HEK293T (cell line): ENCODE measurements at regions not wholly inside any gene's neighbourhood (a gene's known extent, or its start where the extent isn't known, plus 50 kb on each side); places are given as distances from the start of the nearest gene placed in this dataset.

Experiments
- CTCF ChIA-PET: fragments of 350-600 bp; formaldehyde crosslinking; extraction: SDS; loops from one replicate; lab custom pipeline; 2021; ENCODE audit warnings: antibody characterized with exemption, inconsistent platforms; lab: Yijun Ruan, JAX
- POLR2A ChIA-PET: fragments of 350-600 bp; formaldehyde crosslinking; extraction: SDS; loops from one replicate; lab custom pipeline; 2020; ENCODE audit warnings: antibody characterized with exemption, inconsistent platforms; lab: Yijun Ruan, JAX
- DNase-seq: peaks from one replicate; pipeline ENCODE4 v3.0.0; 2012; ENCODE audit warnings: mixed read lengths; ENCODE audit errors: extremely low spot score
- ARNT ChIP-seq: fragments of 450-650 bp; IDR thresholded peaks from 2 replicates; pipeline ENCODE4 v1.6.1; 2017; ENCODE audit warnings: mild to moderate bottlenecking
- BHLHE40 ChIP-seq: fragments of 450-650 bp; IDR thresholded peaks from 2 replicates; pipeline ENCODE4 v1.6.1; 2016; ENCODE audit warnings: mild to moderate bottlenecking, moderate library complexity, borderline replicate concordance
- CTBP1 ChIP-seq: fragments of 450-650 bp; IDR thresholded peaks from 2 replicates; pipeline ENCODE4 v1.6.1; 2016; ENCODE audit warnings: borderline replicate concordance
- ELF4 ChIP-seq: fragments of 450-650 bp; IDR thresholded peaks from 2 replicates; pipeline ENCODE4 v1.6.1; 2017; ENCODE audit warnings: antibody characterized with exemption
- FOXA1 ChIP-seq: fragments of 450-650 bp; IDR thresholded peaks from 2 replicates; pipeline ENCODE4 v1.6.1; 2016; ENCODE audit warnings: mild to moderate bottlenecking
- FOXK2 ChIP-seq: fragments of 450-650 bp; IDR thresholded peaks from 2 replicates; pipeline ENCODE4 v1.6.1; 2016; ENCODE audit warnings: mild to moderate bottlenecking
- FOXM1 ChIP-seq: fragments of 450-650 bp; IDR thresholded peaks from 2 replicates; pipeline ENCODE4 v1.6.1; 2017; ENCODE audit warnings: mild to moderate bottlenecking, borderline replicate concordance
- HDGF ChIP-seq: fragments of 450-650 bp; IDR thresholded peaks from 2 replicates; pipeline ENCODE4 v1.6.1; 2017; ENCODE audit warnings: antibody characterized with exemption, borderline replicate concordance
- L3MBTL2 ChIP-seq: fragments of 450-650 bp; conservative IDR thresholded peaks from 2 replicates; pipeline ENCODE4 v1.6.1; 2016; ENCODE audit warnings: mild to moderate bottlenecking
- LEF1 ChIP-seq: fragments of 450-650 bp; IDR thresholded peaks from 2 replicates; pipeline ENCODE4 v1.6.1; 2017; ENCODE audit warnings: mild to moderate bottlenecking, borderline replicate concordance
- NFRKB ChIP-seq: fragments of 450-650 bp; IDR thresholded peaks from 2 replicates; pipeline ENCODE4 v1.6.1; 2016; ENCODE audit warnings: mild to moderate bottlenecking, moderate library complexity
- PKNOX1 ChIP-seq: fragments of 450-650 bp; IDR thresholded peaks from 2 replicates; pipeline ENCODE4 v1.6.1; 2016
- SP1 ChIP-seq: fragments of 450-650 bp; IDR thresholded peaks from 2 replicates; pipeline ENCODE4 v1.6.1; 2017
- SUZ12 ChIP-seq: fragments of 450-650 bp; IDR thresholded peaks from 2 replicates; pipeline ENCODE4 v1.6.1; 2016; ENCODE audit warnings: mild to moderate bottlenecking
- TARDBP ChIP-seq: fragments of 450-650 bp; IDR thresholded peaks from 2 replicates; pipeline ENCODE4 v1.6.1; 2016
- ZNF384 ChIP-seq: fragments of 450-650 bp; IDR thresholded peaks from 2 replicates; pipeline ENCODE4 v1.6.1; 2016

- TF ChIP-seq HDGF (no peak), CTBP1 (no peak), TARDBP (no peak), ELF4 (no peak), SP1 (no peak), SUZ12 (no peak), FOXA1 (no peak), BHLHE40 (no peak)
- no peak for DNase-seq
- POLR2A ChIA-PET = no interaction called here
- CTCF ChIA-PET = interaction anchor here (0.8 kb wide), 1 partner anchor 50 kb away, joined by 3 read pairs; no protein-coding TSS in a partner anchor
These were observed 60.4 kb downstream of the IRF2BP2 start for GRCh38 chr1:234549447-234550021.

GRCh38 chr1:234546890-234547788 lies 62.8 kb downstream of the IRF2BP2 start:
- TF ChIP-seq ARNT = no peak
- no peak for TF ChIP-seq HDGF
- TF ChIP-seq ELF4 = no peak
- TF ChIP-seq FOXM1 = no peak
- no peak for TF ChIP-seq LEF1
- TF ChIP-seq ZNF384 = no peak
- TF ChIP-seq FOXK2 = no peak
- TF ChIP-seq SUZ12 = no peak
- no peak for TF ChIP-seq L3MBTL2
- TF ChIP-seq NFRKB = no peak
- no peak for TF ChIP-seq FOXA1
- TF ChIP-seq CTBP1 = no peak
- no peak for TF ChIP-seq PKNOX1
- TF ChIP-seq SP1 = no peak
- DNase-seq = no peak
- CTCF ChIA-PET = no interaction called here
- POLR2A ChIA-PET = interaction anchor here (1.2 kb wide), 1 partner anchor 21 kb away, joined by 3 read pairs; no protein-coding TSS in a partner anchor

- TF ChIP-seq L3MBTL2 = no peak
- POLR2A ChIA-PET = interaction anchor here (0.7 to 1.3 kb wide), 3 partner anchors 10 to 20 kb away, joined by 3 to 4 read pairs (median 3); no protein-coding TSS in a partner anchor
These were observed 63.6 kb downstream of the IRF2BP2 start for GRCh38 chr1:234546387-234546704.

GRCh38 chr1:234545517-234546386 lies 64.2 kb downstream of the IRF2BP2 start:
- DNase-seq = no peak
- ChIA-PET POLR2A (interaction anchor here (0.7 to 2.8 kb wide), 7 partner anchors 10 to 66 kb away, joined by 3 to 23 read pairs (median 6); no protein-coding TSS in a partner anchor), CTCF (interaction anchor here (3.0 kb wide), 1 partner anchor 47 kb away, joined by 12 read pairs; no protein-coding TSS in a partner anchor)
- no peak for TF ChIP-seq NFRKB
- TF ChIP-seq SUZ12 = no peak
- TF ChIP-seq FOXM1 = no peak
- TF ChIP-seq ZNF384 = no peak
- no peak for TF ChIP-seq FOXK2
- no peak for TF ChIP-seq SP1
- no peak for TF ChIP-seq TARDBP
- TF ChIP-seq L3MBTL2 = no peak
- no peak for TF ChIP-seq PKNOX1
- no peak for TF ChIP-seq HDGF

More at GRCh38 chr1:234546387-234546704, 63.6 kb downstream of the IRF2BP2 start:
- DNase-seq = no peak
- CTCF ChIA-PET = no interaction called here

GRCh38 chr1:234544087-234544579 lies 65.2 kb upstream of the TARBP1 start:
- CTCF ChIA-PET = interaction anchor here (0.6 to 3.0 kb wide), 11 partner anchors 8 to 309 kb away, joined by 3 to 12 read pairs (median 4); no protein-coding TSS in a partner anchor
- DNase-seq = peak; percentile 55
- POLR2A ChIA-PET = interaction anchor here (0.8 to 2.9 kb wide), 17 partner anchors 8 to 178 kb away, joined by 3 to 23 read pairs (median 5); partner anchors contain the start of gene IRF2BP2
- TF ChIP-seq FOXA1 (no peak), LEF1 (no peak), CTBP1 (no peak), HDGF (no peak), SUZ12 (no peak), TARDBP (no peak), BHLHE40 (no peak), ELF4 (no peak), L3MBTL2 (no peak; the same call in 1 of the 2 replicates), PKNOX1 (no peak), SP1 (no peak)
